A673 (cell line): ENCODE measurements at regions not wholly inside any gene's neighbourhood (a gene's known extent, or its start where the extent isn't known, plus 50 kb on each side); places are given as distances from the start of the nearest gene placed in this dataset.

Experiments
- BruUV-seq: library from RNA; stranded (reverse); fragments of 400-500 nt; replicated peaks from 2 replicates; lab custom pipeline; 2021; lab: Mats Ljungman, UMichigan
- CTCF ChIA-PET: fragments of 300-600 bp; sonication (Branson Sonifier 250); formaldehyde crosslinking; loops from one replicate; lab custom pipeline; 2022; ENCODE audit warnings: antibody characterized with exemption; lab: Charles Lee
- POLR2A ChIA-PET: fragments of 300-600 bp; sonication (Branson Sonifier 250); formaldehyde crosslinking; loops from one replicate; lab custom pipeline; 2022; ENCODE audit warnings: antibody characterized with exemption; ENCODE audit not compliant: low non-redundant PET; lab: Charles Lee
- DNase-seq: peaks from one replicate; pipeline ENCODE4 v3.0.0-alpha.2; 2015; ENCODE audit warnings: low spot score
- H3K27ac ChIP-seq: fragments of 200-600 bp; sonication (generic); 2 replicates; pipeline ENCODE4 v1.5.1; 2016; ENCODE audit warnings: mixed run types, low read depth, mild to moderate bottlenecking, mixed read lengths, antibody characterized with exemption, low read length; ENCODE audit not compliant: poor library complexity, severe bottlenecking
- H3K27me3 ChIP-seq: fragments of 200-600 bp; sonication (generic); replicated peaks from 2 replicates; pipeline ENCODE4 v1.6.1; 2017; ENCODE audit warnings: mixed run types, low read depth, mild to moderate bottlenecking, mixed read lengths, antibody characterized with exemption, low read length; ENCODE audit not compliant: insufficient read depth, poor library complexity
- H3K36me3 ChIP-seq: fragments of 200-600 bp; sonication (generic); 2 replicates; pipeline ENCODE4 v1.6.1; 2016; ENCODE audit warnings: mixed run types, mild to moderate bottlenecking, mixed read lengths, antibody characterized with exemption, low read length; ENCODE audit not compliant: insufficient read depth, poor library complexity, severe bottlenecking
- H3K4me1 ChIP-seq: fragments of 200-600 bp; sonication (generic); 2 replicates; pipeline ENCODE4 v1.6.1; 2017; ENCODE audit warnings: mixed run types, mild to moderate bottlenecking, mixed read lengths, antibody characterized with exemption, low read length; ENCODE audit not compliant: insufficient read depth, poor library complexity, severe bottlenecking
- H3K4me3 ChIP-seq: fragments of 200-600 bp; sonication (generic); 2 replicates; pipeline ENCODE4 v1.5.1; 2016; ENCODE audit warnings: low read depth, mixed run types, mild to moderate bottlenecking, mixed read lengths, low read length; ENCODE audit not compliant: poor library complexity, severe bottlenecking
- H3K9me3 ChIP-seq: fragments of 200-600 bp; sonication (generic); 2 replicates; pipeline ENCODE4 v1.6.1; 2016; ENCODE audit warnings: mixed run types, low read depth, mild to moderate bottlenecking, mixed read lengths, antibody characterized with exemption, low read length; ENCODE audit not compliant: poor library complexity, severe bottlenecking
- CTCF ChIP-seq: fragments of 300-800, 200-600 bp; sonication (generic); conservative IDR thresholded peaks from 2 replicates; pipeline ENCODE4 v1.5.1; 2017; ENCODE audit warnings: low read depth, mild to moderate bottlenecking, antibody characterized with exemption, low read length, moderate library complexity, mixed read lengths
- EZH2 ChIP-seq: fragments of 200-600 bp; sonication (generic); IDR thresholded peaks from 2 replicates; pipeline ENCODE4 v1.6.1; 2017; ENCODE audit warnings: borderline replicate concordance, low read depth, mild to moderate bottlenecking, mixed read lengths, antibody characterized with exemption, low read length; ENCODE audit not compliant: poor library complexity, severe bottlenecking
- intact Hi-C: fragments of 100-400 bp; cut with micrococcal nuclease; formaldehyde crosslinking; loops from one replicate; pipeline ENCODE4 v1.10.0; 2022; ENCODE audit not compliant: unreplicated experiment

GRCh38 chr1:4511374-4511773 is 143.0 kb upstream of the AJAP1 start:
- BruUV-seq: no TSS peak
- H3K9me3 ChIP-seq: no peaks in the 10 kb centered on the region
- intact Hi-C loops: no loop called here

GRCh38 chr1:4512636-4513035 is 141.8 kb upstream of the AJAP1 start:
- H3K9me3 ChIP-seq: no peaks in the 10 kb centered on the region
- CTCF ChIA-PET: no interaction called here

More at GRCh38 chr1:4511374-4511773, 143.0 kb upstream of the AJAP1 start:
- H3K36me3 ChIP-seq: no peaks in the 10 kb centered on the region
- DNase-seq: no peak
- CTCF ChIA-PET: no interaction called here
- H3K27me3 ChIP-seq: no peaks in the 10 kb centered on the region
- H3K4me1 ChIP-seq: no peaks in the 10 kb centered on the region
- no peak for TF ChIP-seq EZH2
- no peak for TF ChIP-seq CTCF
- no peak overlapping the region for H3K4me3 ChIP-seq
- H3K27ac ChIP-seq: no peak overlapping the region
- POLR2A ChIA-PET: no interaction called here

GRCh38 chr1:4513685-4514084 is 140.7 kb upstream of the AJAP1 start:
- no peak for DNase-seq

More at GRCh38 chr1:4512636-4513035, 141.8 kb upstream of the AJAP1 start:
- intact Hi-C loops: no loop called here
- Histone ChIP-seq H3K27ac (no peak overlapping the region), H3K4me3 (no peak overlapping the region), H3K27me3 (no peaks in the 10 kb centered on the region), H3K36me3 (no peaks in the 10 kb centered on the region), H3K4me1 (no peaks in the 10 kb centered on the region)
- DNase-seq: no peak
- POLR2A ChIA-PET: no interaction called here
- no peak for TF ChIP-seq EZH2
- TF ChIP-seq CTCF: no peak
- BruUV-seq: no TSS peak

More at GRCh38 chr1:4513685-4514084, 140.7 kb upstream of the AJAP1 start:
- no peaks in the 10 kb centered on the region for H3K9me3 ChIP-seq
- intact Hi-C loops: no loop called here
- no peaks in the 10 kb centered on the region for H3K36me3 ChIP-seq
- ChIA-PET POLR2A (no interaction called here), CTCF (no interaction called here)
- H3K4me1 ChIP-seq: no peaks in the 10 kb centered on the region
- no peak for TF ChIP-seq CTCF
- TF ChIP-seq EZH2: no peak
- no TSS peak for BruUV-seq
- H3K4me3 ChIP-seq: no peak overlapping the region
- H3K27ac ChIP-seq: no peak overlapping the region
- H3K27me3 ChIP-seq: no peaks in the 10 kb centered on the region
